Activated T-cell treated with anti-CD3 and anti-CD28 coated beads, Interleukin-2, amount 50 U/mL, for 1 hour (primary cell): ENCODE measurements at regions not wholly inside any gene's neighbourhood (a gene's known extent, or its start where the extent isn't known, plus 50 kb on each side); places are given as distances from the start of the nearest gene placed in this dataset.

Experiments used
- DNase-seq: peaks from one replicate; pipeline ENCODE4 v3.0.0-alpha.2; 2020

DNA sequence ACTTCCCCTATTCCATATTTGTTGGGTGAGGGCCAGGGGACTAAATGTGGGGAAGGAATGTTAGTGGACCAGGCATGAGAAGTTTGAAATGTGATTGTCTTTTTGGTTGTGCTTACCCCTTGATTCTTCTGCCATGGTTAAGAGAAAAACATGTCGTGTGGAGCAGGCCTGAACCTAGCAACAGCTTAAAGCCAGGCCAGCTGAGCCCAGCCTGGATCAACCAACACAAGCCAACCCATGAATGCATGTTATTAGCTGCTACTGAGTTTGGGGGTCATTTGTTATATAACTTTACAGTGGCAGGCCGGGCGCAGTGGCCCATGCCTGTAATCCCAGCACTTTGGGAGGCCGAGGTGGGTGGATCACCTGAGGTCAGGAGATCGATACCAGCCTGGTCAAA lies 52.4 kb upstream of the TRIO start:
- DNase-seq: no peak

DNA sequence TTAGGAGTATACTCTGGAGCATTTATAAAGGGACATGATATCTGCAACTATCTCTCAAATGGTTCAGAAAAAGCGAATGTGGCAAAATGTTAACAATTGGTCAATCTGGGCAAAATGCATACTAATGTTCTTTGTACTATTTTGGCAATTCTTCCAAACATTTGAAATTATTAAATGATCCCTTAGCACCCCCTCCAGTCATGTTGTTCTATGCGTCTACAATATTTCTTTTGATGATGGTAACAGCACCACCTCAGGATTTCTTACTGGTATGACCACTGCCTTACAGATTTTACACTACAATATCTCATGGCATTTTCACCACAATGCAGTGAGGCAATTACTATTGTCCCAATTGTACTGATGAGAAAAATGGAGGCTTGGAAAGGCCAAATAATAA lies 52.9 kb upstream of the TRIO start:
- no peak for DNase-seq

DNA sequence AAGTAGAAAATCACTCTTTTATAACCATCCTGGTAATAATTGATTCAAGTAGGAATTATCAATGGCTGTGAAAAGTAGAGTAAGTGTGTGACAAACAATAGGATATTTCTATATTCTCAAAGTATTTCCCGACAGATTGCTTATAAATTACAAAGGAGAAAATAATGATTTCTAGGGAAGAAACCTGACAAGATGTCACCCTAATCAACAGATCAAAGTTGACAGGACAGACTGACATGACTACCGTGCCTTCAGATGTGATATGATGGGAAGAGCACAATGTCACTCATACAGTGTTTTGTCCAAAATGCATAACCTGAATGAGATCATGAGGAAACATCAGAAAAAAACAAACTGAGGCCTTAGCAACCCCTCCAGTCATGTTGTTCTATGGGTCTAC lies 53.9 kb upstream of the TRIO start:
- no peak for DNase-seq

DNA sequence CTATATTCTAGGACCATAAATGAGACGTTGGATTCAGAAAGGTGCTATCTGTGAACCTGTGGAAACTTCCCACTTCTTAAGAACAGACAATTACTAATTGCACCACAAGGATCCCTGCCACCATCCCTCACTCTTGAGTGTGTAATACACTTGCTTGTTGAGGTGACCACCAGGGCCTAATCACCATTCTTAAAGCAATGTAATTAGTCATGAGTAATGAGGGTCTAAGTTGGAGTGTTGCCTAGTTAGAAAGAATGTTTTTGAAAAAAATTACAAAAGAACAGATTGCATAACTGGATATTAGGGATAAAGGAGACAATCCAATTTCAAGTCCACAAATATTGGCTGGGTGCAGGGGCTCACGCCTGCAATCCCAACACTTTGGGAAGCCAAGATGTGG lies 56.9 kb upstream of the TRIO start:
- no peak for DNase-seq

DNA sequence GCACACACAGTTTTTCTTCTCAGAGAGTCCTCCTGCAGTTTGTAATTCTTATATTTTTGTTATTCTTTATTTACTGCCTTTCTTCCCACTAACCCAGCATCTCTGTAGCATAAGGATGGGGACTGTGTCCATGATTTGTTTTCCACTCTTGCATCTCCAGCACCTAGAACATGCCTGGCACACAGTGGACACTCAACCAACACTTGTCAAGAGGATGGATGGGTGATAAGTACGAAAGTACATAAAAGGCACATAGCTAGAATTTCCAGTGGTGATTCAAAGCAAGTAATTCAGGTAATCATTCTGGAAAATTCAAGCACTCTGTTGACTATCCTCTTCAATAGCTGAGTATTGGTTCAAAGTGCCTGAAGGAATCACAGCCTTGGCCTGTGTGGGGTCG lies 60.2 kb upstream of the TRIO start:
- DNase-seq: no peak

DNA sequence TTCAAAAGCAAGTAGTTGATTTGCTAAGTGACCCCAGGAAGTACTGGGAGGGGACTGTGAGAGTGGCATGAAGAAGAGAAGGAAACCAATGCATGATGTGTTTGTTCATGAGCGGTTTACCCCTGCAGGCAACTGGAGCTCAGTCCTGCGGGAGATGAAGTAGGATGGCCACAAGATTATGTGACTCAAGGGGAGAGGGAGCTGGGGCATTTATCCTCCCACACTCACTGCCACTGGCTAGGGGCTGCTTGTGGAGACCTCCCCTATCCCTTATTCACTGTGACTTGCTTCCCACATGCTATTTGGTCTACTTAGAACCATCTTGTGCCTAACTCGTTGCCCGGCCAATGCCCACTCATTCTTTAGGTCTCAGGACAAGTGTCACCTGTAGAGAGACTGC lies 60.6 kb upstream of the TRIO start:
- DNase-seq: no peak

DNA sequence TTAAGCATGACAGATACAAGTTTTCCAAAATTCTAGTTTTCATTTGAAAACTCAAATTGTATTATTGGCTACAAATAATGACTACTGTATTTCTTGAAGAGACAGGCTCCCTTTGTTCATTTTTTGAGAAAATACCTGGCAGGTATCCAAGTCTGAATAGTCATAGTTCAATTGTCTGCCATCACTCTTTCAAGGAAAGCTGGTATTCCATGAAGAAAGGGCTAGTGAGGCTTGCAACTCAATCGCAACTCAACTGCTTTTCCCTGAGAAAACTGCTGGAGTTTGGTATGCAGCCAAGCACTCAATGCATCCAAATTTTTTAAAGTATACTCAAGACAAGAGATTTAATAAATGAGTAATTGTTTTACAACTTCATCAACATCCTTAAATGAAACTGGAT lies 61.4 kb upstream of the TRIO start:
- no peak for DNase-seq

DNA sequence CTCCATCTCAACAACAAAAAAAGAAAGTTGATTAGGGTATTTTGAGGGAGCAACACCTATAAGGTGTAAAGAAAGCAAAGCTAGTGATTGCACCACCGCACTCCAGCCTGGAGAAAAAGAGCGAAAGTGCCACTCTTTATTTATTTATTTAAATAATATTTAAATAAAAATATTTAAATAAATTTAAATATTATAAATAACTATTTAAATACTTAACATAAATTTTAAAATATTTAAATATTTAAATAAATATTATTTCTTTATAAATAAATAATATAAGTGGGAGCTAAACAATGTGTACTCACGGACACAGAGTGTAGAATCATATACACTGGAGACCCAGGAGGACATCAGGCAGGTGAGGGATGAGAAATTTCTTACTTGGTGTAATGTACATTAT lies 64.4 kb upstream of the TRIO start:
- no peak for DNase-seq

DNA sequence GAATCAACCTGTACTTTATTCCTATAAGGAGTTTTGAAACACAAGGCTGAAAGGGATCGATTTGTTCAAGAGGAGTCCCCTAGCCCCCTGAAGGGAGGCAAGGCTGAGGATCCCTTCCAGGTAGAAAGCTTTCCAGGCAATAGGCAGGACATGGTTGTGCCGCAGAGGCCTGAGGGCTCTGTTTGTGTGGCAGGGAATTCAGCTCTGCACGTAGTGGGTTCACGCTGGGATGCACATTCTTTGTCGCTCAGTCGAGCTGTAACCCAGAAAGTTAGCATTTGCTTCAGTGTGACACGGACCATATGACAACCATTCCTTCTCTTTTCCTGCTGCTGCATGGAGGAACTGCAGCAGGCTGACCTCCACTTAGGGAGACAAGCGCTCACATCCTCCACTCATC lies 65.6 kb upstream of the TRIO start:
- DNase-seq: no peak

DNA sequence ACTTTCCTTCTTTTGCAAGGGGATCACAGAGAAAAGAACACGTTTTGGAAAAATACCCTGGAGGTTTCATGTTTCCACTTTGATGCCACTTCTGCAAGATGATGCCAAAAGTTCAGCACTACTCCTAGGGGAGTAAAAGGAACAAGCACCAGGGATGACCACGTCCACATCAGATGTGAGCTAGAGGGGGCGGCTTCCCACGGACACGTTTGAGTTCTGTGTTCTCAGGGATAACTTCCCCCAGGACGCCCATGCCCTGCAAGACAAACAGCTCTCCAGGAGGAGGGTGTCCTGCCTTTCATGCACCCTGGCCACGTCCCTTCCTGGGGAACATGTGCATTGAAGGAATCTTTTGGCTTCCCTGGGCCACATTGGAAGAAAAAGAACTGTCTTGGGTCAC lies 66.6 kb upstream of the TRIO start:
- DNase-seq: no peak

DNA sequence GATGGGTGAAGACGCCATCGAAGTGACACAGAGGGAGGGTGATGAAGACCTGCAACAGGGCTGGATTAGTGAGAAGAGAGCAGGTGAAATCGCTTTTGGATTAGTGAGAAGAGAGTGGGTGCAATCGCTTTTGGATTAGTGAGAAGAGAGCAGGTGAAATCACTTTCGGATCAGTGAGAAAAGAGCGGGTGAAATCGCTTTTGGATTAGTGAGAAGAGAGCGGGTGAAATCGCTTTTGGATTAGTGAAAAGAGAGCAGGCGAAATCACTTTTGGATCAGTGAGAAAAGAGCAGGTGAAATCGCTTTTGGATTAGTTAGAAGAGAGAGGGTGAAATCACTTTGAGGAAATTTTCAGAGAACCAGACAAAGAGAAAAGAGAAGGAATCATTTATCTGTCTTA lies 67.2 kb upstream of the TRIO start:
- DNase-seq: no peak

DNA sequence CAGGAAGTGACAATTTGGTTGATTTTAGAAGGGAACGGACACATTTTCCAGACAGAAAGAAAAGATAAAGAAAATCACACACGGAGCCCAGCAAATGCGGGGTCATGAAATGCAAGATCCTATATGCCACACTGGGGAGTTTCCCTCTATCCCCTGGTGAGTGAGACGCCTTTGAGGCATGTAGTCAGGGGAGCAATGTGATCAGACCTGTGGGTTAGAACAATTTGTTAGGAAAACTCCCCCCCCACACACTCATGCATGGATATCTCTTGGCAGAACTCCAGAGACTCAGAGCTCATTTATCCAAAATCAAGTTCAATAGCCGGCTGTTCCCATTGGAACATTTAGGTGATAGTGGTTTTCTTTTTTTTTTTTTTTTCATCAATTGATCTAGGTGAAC lies 71.7 kb upstream of the TRIO start:
- no peak for DNase-seq

DNA sequence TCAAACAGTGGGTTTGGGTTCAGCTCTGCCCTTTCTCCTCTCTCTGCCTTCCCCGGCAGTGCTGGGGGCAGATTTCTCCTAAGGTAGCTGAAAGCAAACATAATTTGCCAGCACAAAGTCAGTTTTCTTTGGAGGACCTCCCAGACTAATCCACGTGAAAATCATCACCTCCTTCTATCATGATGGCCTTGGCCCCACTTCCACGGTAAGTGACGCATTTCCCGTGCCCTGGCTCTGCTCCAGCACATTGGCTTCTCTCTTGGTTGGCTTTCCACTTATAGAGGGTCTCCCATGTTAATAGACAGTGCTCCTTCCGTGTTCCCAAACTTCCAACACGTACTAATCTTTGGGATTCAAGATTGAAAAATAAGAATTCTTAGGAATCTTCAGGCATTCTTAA lies 74.1 kb upstream of the TRIO start:
- no peak for DNase-seq

DNA sequence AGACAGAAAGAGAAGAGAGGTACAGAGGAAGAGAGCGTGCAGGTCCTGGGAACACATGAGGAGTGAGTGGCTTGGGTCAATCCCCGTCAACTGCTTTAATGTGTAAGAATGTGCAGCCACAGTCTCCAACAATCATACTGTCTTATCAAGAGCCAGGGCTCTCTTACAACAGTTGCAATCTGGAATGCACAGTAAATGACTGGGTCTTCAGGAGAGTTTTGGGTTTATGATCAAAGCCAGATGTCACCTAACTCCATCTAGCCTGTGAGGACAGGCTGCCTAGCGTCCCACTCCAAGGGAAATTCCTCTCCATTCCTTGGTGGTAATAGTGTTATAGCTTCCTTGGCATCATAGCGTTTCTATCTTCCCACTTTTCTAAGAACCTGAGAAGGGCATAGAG lies 75.0 kb upstream of the TRIO start:
- DNase-seq: no peak

DNA sequence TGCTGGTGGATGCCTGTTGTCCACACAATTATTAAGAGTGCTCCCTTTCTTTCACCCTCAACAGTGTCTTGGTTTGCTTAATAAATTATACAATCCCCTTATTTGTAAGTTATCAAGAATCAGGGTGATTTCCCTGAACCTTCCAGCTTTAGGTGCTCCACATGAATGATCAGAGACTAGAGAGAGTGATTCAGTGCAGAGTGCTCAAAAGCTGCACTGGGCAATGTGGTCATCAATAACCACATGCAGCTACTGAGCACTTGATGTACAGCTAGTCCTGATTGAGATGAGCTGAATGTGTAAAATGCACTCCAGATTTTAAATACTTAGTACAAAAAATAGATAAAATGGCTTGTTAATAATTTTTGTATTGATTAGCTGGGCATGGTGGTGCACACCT lies 76.8 kb upstream of the TRIO start:
- no peak for DNase-seq

DNA sequence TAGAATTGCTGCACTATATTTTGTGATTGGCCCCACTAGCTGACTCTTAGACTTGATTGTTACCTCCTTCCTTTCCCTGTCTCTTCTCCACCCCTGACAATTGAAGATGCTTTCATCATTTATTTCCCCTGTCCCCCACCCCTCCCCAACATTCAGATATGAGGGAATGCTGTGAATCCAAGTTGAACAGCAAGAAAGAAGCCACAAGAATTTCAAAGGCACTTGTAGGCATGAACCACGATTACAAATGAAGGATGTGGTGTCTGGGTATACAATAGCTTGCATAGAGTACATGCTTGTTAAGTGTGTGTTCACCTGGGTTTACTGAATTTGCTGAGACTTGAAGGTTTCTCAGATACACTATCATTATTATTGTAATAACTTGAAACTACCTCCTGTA lies 78.3 kb upstream of the TRIO start:
- DNase-seq: no peak

DNA sequence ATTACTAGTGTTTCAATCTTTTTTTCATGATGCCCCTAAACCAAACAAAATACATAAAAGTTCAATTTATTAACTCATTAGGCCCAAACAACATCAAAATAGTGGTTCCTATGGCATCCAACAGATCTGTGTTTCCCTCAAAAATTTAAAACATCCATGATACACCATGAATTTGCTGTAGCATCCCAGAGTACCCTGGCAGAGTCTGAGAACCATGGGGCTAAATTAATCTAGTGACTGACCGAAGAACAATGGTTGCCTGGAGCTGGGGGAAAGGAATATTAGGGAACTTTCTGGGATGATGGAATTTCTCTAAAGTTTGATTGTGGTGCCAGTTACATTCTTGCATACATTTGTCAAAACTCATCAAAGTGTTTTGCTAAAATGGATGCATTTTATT lies 79.5 kb upstream of the TRIO start:
- no peak for DNase-seq

DNA sequence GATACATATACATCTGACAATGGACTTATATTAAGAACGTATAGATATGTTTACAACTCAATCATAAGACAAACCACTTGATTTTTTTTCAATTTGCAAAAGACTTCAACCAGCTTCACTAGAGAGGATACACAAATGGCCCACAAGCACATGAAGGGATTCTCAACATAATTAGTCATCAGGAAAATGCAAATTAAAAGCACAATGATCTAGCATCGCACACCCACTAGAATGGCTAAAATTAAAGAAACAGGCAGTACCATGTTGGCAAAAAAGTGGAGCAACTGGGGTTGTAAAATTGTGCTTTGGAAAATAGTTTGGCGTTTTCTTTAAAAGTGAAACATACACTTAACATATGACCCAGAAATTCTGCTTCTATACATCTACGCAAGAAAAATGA lies 80.0 kb upstream of the TRIO start:
- no peak for DNase-seq

DNA sequence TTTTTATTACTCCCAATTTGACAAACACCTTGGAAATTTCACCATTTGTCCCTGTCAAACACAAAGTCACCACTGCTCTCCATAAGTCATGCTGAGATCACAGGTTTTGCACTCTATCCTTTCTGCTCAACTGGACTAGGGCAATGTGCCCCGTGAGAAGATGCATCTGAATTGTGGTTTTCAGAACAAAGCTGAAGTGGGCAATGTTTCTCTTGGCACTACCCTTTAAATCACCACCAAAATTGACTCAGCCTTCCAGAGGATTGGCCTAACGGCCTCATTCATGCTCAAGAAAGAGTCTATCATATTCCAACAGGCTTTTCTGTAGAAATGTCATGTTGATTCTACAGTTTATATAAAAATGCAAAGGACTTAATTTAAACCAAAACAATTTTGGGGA lies 81.0 kb upstream of the TRIO start:
- no peak for DNase-seq

DNA sequence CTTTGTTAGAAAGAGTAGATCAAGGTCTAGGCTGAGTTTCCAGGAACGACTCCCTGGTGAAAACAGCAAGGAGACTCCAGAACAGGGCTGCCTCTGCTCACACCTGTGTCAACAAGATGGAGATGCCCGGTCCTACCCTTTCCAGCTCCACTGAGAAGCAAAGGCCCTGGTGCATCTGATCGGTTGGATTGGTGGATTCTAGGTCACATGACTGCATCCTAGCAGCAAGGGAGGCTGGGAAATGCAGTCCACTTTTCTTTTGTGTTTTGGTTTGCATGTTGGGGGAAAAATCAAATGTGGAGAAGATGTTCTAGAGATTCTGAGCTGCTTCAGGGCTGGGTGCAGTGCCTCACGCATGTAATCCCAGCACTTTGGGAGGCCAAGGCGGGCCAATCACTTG lies 82.0 kb upstream of the TRIO start:
- no peak for DNase-seq

DNA sequence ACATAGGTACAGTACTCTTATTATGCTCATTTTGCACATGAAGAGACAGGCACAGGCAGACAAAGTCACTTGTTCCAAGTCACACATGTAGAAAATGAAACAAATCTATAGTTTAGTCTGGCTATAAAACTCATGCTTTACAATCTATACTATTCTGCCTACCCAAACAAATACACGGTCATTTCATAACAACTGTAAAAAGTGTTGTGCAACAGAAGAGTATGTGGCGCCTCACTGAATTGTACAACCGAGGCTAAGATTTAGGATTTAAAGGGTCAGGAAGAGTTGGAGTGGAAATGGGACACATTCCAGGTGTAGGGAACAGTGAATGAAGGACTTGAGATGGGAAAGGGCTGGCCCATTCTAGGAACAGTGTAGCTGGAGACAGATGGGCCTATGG lies 82.9 kb upstream of the TRIO start:
- DNase-seq: no peak

DNA sequence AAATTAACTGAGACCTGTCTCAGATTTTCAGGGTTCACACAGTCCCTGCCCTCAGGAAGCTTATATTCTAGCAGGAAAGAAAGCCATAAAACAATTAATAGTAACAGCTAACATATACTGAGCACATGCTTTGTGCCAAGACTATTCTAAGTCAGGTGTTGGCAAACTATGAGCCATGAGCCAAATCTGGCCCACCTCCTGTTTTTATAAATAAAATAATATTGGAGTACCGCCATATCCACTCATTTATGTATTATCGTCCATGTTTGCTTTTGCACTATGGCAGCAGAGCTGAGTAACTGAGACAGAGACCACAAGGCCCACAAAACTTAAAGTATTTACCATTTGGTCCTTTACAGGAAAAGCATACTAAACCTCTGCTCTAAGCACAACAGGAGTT lies 83.3 kb upstream of the TRIO start:
- DNase-seq: no peak

DNA sequence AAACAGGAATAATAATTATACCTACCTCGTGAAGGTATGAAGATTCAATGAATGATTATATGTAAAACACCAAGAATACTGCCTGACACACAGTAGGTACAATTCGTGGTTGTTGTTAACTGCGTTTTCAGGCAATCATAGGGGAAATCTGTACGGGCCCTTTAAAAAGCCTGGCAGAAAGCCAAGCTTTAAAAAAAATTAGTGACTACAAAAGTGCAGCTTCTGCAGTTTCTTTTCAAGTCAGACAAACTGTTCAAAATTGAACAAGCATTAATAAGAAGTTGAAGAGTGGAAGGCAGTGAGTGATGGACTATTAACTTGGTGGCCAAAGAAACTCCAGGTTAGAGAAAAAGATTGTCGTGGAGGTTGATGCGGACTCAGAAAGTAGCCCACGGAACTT lies 85.9 kb upstream of the TRIO start:
- DNase-seq: no peak

DNA sequence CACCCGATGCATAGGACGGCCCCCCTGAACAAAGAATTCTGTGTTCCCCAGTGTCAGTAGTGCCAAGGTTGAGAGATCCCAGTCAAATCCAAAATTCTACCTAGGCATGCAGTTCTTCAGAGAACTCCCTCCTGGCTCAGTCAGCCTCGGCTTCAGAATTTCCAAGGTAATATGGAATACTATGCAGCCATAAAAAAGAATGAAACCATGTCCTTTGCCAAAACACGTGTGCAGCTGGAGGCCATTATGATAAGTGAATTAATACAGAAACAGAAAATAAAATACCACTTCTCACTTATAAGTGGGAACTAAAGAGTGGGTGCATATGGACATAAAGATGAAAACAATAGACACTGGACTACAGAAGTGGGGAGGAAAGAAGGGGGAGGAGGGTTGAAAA lies 87.1 kb upstream of the TRIO start:
- DNase-seq: no peak

DNA sequence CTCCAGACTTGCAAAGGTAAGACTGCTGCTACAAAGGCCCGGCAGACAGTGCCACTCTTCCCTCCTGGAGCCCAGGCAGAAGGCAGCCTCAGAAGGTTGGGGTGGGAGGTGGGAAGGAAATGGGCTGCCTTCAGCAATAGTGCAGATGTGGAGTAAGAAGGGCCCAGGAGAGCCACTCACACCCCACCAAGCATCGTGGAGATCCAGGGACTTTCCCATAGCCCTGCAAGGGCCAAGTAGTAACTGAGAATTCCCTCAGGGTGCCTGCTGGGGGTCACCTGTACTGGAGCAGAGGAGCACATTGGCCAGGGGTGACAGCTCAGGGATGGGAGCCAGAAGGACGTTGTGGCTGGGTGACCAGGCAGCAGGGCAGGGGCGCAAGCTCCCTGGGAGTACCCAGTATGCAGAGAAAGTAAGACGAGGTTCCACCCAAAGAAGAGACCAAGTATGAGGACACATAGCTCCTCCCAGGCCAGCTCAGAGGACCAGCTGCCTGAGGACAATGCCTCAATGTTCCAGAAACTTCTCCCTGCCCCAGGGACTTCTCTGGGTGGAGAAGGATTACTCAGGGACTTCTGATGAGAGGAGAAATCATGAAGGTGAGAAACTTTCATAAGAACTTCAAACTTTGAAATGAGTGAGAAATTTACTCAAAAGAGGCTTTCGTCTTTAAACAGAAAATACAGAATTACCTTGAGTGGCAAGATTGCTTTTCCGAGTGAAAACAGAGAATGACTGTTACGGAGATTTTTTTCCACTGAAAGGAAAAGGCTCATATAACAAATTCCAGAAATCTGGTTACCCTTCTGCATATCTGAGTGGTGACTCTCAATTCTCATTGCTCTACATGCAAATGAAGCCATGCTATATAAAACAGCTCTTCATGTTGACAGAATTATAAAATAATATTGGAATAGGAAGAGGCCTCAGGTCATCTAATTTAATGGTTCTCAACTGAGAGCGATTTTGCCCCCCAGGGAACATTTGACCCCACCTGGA lies 87.9 kb upstream of the TRIO start:
- DNase-seq: no peak
